ENCODE measurements at regions not wholly inside any gene's neighbourhood (a gene's known extent, or its start where the extent isn't known, plus 50 kb on each side); places are given as distances from the start of the nearest gene placed in this dataset.

DNA sequence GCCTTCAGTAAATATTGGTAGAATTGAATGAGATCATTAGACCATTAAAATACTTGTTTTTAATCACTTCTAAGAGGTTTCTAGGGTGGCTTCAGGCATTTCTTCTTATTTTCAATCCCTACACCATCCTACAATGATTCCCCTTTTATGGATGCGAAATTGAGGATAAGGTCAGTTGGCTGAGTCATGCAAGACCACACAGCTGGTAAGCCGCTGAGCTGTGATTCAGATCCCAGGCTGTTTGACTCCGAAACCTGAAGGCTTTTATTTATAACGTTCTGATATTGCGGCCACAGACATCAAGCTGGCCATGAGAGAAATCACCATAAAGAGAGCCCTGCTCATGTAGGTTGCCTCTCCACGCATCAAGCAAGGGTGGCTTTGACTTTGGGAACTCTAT, 133.4 kb downstream of the VAPA start:
- TF ChIP-seq, protein P1, sequence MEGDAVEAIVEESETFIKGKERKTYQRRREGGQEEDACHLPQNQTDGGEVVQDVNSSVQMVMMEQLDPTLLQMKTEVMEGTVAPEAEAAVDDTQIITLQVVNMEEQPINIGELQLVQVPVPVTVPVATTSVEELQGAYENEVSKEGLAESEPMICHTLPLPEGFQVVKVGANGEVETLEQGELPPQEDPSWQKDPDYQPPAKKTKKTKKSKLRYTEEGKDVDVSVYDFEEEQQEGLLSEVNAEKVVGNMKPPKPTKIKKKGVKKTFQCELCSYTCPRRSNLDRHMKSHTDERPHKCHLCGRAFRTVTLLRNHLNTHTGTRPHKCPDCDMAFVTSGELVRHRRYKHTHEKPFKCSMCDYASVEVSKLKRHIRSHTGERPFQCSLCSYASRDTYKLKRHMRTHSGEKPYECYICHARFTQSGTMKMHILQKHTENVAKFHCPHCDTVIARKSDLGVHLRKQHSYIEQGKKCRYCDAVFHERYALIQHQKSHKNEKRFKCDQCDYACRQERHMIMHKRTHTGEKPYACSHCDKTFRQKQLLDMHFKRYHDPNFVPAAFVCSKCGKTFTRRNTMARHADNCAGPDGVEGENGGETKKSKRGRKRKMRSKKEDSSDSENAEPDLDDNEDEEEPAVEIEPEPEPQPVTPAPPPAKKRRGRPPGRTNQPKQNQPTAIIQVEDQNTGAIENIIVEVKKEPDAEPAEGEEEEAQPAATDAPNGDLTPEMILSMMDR (IDR thresholded peaks at IDR 0.05; ENCODE audit: insufficient read depth, low read length) = no peak
- TF ChIP-seq POLR2AphosphoS5 (IDR thresholded peaks at IDR 0.05; ENCODE audit: low read depth) = no peak
- no peak for TF ChIP-seq GABPA (IDR thresholded peaks at IDR 0.05; ENCODE audit: low read depth)

All from HL-60 (cell line).